Bronchial epithelial cell (primary cell): ENCODE measurements at regions not wholly inside any gene's neighbourhood (a gene's known extent, or its start where the extent isn't known, plus 50 kb on each side); places are given as distances from the start of the nearest gene placed in this dataset.

Experiments used
- DNase-seq: peaks from one replicate; pipeline ENCODE4 v3.0.0-alpha.2; 2010; ENCODE audit warnings: low read depth
- FAIRE-seq: peaks from 2 replicates; lab custom pipeline; 2011; peaks lifted over from hg19 to GRCh38; lab: Jason Lieb, UNC
- H3K27me3 ChIP-seq: 2 replicates; pipeline ENCODE4 v1.5.1; 2011; ENCODE audit warnings: low read length; ENCODE audit not compliant: control insufficient read depth, insufficient read depth
- H3K36me3 ChIP-seq: 2 replicates; pipeline ENCODE4 v1.5.1; 2011; ENCODE audit warnings: low read length; ENCODE audit not compliant: control insufficient read depth, insufficient read depth
- H3K4me3 ChIP-seq: 2 replicates; pipeline ENCODE4 v1.5.1; 2011; ENCODE audit warnings: mild to moderate bottlenecking, low read depth, low read length, control low read depth
- TF ChIP-seq, protein P1 (sequence below): IDR thresholded peaks from 2 replicates; pipeline ENCODE4 v1.5.1; 2011; ENCODE audit warnings: mild to moderate bottlenecking, moderate library complexity, low read length, control low read depth, inconsistent platforms; ENCODE audit not compliant: insufficient read depth, severe bottlenecking

DNA sequence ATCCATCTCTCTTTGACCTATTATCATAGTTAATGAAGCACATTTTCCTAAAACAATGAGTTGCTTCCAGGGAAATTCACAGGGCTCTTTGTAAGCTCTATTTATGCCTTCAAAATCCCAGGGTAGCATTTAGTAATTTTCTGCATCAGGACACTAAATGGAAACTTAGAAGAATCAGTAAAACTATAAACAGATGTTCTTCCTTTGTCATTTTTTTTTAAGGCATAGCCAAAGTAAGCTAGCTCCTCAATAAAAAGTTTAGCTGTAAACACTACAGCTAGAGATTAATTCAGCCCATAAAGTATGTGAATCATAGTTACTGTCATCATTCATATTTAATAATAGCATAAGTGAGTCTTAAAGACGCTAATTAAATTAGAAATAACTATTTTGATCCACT is 79.3 kb downstream of the RPL22L1 start:
- no peak for FAIRE-seq
- Histone ChIP-seq H3K27me3 (no peaks in the 10 kb centered on the region), H3K36me3 (no peaks in the 10 kb centered on the region), H3K4me3 (no peak overlapping the region)
- DNase-seq, result no peak
- TF ChIP-seq, protein P1, sequence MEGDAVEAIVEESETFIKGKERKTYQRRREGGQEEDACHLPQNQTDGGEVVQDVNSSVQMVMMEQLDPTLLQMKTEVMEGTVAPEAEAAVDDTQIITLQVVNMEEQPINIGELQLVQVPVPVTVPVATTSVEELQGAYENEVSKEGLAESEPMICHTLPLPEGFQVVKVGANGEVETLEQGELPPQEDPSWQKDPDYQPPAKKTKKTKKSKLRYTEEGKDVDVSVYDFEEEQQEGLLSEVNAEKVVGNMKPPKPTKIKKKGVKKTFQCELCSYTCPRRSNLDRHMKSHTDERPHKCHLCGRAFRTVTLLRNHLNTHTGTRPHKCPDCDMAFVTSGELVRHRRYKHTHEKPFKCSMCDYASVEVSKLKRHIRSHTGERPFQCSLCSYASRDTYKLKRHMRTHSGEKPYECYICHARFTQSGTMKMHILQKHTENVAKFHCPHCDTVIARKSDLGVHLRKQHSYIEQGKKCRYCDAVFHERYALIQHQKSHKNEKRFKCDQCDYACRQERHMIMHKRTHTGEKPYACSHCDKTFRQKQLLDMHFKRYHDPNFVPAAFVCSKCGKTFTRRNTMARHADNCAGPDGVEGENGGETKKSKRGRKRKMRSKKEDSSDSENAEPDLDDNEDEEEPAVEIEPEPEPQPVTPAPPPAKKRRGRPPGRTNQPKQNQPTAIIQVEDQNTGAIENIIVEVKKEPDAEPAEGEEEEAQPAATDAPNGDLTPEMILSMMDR, result no peak

DNA sequence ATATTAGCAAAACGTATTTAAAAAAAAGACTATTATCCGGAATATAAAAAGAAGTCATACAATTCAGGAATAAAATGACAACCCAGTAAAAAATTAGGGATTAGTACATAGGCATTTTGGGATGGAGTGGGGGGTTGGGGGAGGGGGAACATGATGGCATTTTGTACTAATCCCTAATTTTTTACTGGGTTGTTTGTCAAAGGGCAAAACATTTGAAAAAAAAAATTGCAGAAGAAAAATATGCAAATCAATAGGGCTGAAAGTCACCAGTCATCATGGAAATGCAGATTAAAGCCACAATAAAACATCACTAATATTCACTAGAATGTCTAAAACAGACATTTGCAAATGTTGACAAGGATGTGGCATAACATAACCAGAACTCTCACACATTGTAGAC is 82.5 kb downstream of the RPL22L1 start:
- DNase-seq, result no peak
- Histone ChIP-seq H3K4me3 (no peak overlapping the region), H3K27me3 (no peaks in the 10 kb centered on the region), H3K36me3 (no peaks in the 10 kb centered on the region)
- no peak for FAIRE-seq
- TF ChIP-seq, protein P1, result no peak

DNA sequence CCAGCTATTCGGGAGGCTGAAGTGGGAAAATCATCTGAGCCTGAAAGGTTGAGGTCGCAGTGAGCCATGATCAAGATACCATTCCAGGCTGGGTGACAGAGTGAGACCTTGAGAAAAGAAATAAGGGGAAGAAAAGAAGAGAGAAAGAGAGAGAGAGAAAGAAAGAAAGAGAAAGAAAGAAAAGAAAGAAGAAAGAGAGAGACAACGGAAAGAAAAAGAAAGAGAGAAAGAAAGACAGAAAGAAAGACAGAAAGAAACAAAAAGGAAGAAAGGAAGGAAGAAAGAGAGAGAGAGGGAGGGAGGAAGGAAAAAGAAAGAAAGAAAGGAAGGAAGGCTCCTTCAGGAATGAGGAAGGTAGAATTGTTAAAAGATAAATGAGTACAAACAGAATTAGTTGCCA is 84.5 kb downstream of the RPL22L1 start:
- H3K36me3 ChIP-seq, result no peaks in the 10 kb centered on the region
- DNase-seq, result no peak
- TF ChIP-seq, protein P1, result no peak
- no peak overlapping the region for H3K4me3 ChIP-seq
- H3K27me3 ChIP-seq, result no peaks in the 10 kb centered on the region
- FAIRE-seq, result no peak

DNA sequence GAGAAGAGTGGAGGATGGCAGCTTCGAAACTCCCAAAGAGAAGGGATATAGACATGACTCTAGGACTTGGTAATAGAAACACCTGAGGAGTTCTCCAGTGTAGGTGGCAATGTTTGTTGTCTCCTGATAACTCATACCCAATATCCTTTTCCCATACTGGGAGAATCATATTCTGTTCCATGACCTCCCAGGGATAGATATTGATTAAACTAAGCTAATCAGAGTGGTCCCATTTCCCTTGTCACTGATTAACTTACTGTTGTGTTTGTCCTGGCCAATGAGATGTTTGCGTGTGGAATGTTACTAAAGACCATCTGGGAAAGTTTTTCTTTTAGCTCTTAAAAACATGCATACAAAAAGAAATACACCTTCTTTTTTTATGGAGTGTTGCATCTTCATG is 85.6 kb downstream of the RPL22L1 start:
- FAIRE-seq (no peak), DNase-seq (no peak)
- Histone ChIP-seq H3K36me3 (no peaks in the 10 kb centered on the region), H3K4me3 (no peak overlapping the region), H3K27me3 (no peaks in the 10 kb centered on the region)
- TF ChIP-seq, protein P1, result no peak

DNA sequence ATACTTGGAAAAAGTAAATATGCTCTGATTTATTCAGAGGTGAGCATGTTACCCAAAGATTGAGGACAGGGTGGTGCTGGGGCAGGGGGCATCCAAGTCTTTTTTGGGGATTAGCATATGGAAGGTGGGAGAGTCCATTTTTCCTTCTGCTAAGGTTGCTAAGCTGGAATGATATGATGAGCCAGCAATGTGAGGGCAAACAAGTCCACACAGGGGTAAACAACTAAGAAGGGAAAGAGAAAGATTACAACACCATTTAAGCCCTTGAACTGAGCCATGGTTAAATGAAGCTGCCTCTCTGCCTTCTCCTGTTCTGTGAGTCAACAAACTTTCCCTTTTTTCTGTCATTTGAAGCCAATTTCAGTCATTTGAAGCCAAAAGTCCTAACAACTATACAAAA is 89.0 kb downstream of the RPL22L1 start:
- no peaks in the 10 kb centered on the region for H3K36me3 ChIP-seq
- TF ChIP-seq, protein P1, result no peak
- H3K4me3 ChIP-seq, result no peak overlapping the region
- no peak for FAIRE-seq
- H3K27me3 ChIP-seq, result no peaks in the 10 kb centered on the region
- DNase-seq, result peak; percentile 88

- no peak for DNase-seq
- TF ChIP-seq, protein P1, result no peak
- FAIRE-seq, result no peak
- Histone ChIP-seq H3K36me3 (no peaks in the 10 kb centered on the region), H3K27me3 (no peaks in the 10 kb centered on the region), H3K4me3 (no peak overlapping the region)
Observed at GRCh38 chr3:170780471-170780870, 89.5 kb downstream of the RPL22L1 start.
